DOHH2 (cell line): ENCODE measurements at regions not wholly inside any gene's neighbourhood (a gene's known extent, or its start where the extent isn't known, plus 50 kb on each side); places are given as distances from the start of the nearest gene placed in this dataset.

Source experiments
- H3F3A ChIP-seq: fragments of 200-600 bp; sonication (generic), shearing (Covaris generic); 2 replicates; pipeline ENCODE4 v1.6.0; 2016; ENCODE audit warnings: antibody characterized with exemption, mild to moderate bottlenecking; ENCODE audit not compliant: control insufficient read depth, insufficient read depth
- H3K27ac ChIP-seq: fragments of 200-600 bp; sonication (generic); 2 replicates; pipeline ENCODE4 v1.5.1; 2014; ENCODE audit warnings: low read depth, mild to moderate bottlenecking, low read length, moderate library complexity
- H3K27me3 ChIP-seq: fragments of 200-600 bp; sonication (generic); 2 replicates; pipeline ENCODE4 v1.6.1; 2014; ENCODE audit warnings: mild to moderate bottlenecking, low read length, mixed read lengths; ENCODE audit not compliant: control insufficient read depth
- H3K36me3 ChIP-seq: fragments of 200-600 bp; sonication (generic); 2 replicates; pipeline ENCODE4 v1.6.1; 2014; ENCODE audit warnings: mild to moderate bottlenecking, low read length, moderate library complexity, mixed read lengths; ENCODE audit not compliant: control insufficient read depth
- H3K4me1 ChIP-seq: fragments of 200-600 bp; sonication (generic); 2 replicates; pipeline ENCODE4 v1.6.1; 2014; ENCODE audit warnings: mild to moderate bottlenecking, low read length, mixed read lengths; ENCODE audit not compliant: control insufficient read depth
- H3K4me2 ChIP-seq: fragments of 200-600 bp; sonication (generic); 2 replicates; pipeline ENCODE4 v1.6.0; 2014; ENCODE audit warnings: mild to moderate bottlenecking, low read length, moderate library complexity
- H3K4me3 ChIP-seq: fragments of 200-600 bp; sonication (generic); 2 replicates; pipeline ENCODE4 v1.5.1; 2014; ENCODE audit warnings: mild to moderate bottlenecking, low read length, mixed read lengths
- H3K79me2 ChIP-seq: fragments of 200-600 bp; sonication (generic); 2 replicates; pipeline ENCODE4 v1.6.1; 2014; ENCODE audit warnings: mild to moderate bottlenecking, low read length, mixed read lengths; ENCODE audit not compliant: control insufficient read depth
- H3K9me2 ChIP-seq: fragments of 200-600 bp; sonication (generic); replicated peaks from 2 replicates; pipeline ENCODE4 v1.6.1; 2014; ENCODE audit warnings: mild to moderate bottlenecking, low read length, mixed read lengths; ENCODE audit not compliant: control insufficient read depth
- H3K9me3 ChIP-seq: fragments of 200-600 bp; sonication (generic); 2 replicates; pipeline ENCODE4 v1.6.1; 2014; ENCODE audit warnings: antibody characterized with exemption, low read length, mixed read lengths; ENCODE audit not compliant: control insufficient read depth, insufficient read depth
- H4K20me1 ChIP-seq: fragments of 200-600 bp; sonication (generic); 2 replicates; pipeline ENCODE4 v1.6.0; 2014; ENCODE audit warnings: low read depth, mild to moderate bottlenecking, antibody characterized with exemption, low read length, moderate library complexity; ENCODE audit not compliant: control insufficient read depth, insufficient read depth
- CTCF ChIP-seq: fragments of 200-600 bp; sonication (generic); IDR thresholded peaks from one replicate; pipeline ENCODE4 v1.5.1; 2014; ENCODE audit warnings: antibody characterized with exemption, mild to moderate bottlenecking, low read depth, low read length; ENCODE audit not compliant: poor library complexity, severe bottlenecking
- EZH2phosphoT487 ChIP-seq: fragments of 200-600 bp; sonication (generic); IDR thresholded peaks from 2 replicates; pipeline ENCODE4 v1.6.1; 2017; ENCODE audit warnings: borderline replicate concordance, mild to moderate bottlenecking, antibody characterized with exemption, low read length, moderate library complexity, mixed read lengths

- no peaks in the 10 kb centered on the region for H3K4me1 ChIP-seq
- no peaks in the 10 kb centered on the region for H3F3A ChIP-seq
- no peak overlapping the region for H3K4me2 ChIP-seq
- H3K27ac ChIP-seq, result no peak overlapping the region
- H3K9me2 ChIP-seq, result no peaks in the 10 kb centered on the region
- TF ChIP-seq CTCF (no peak), EZH2phosphoT487 (no peak)
- H4K20me1 ChIP-seq, result no peaks in the 10 kb centered on the region
- H3K36me3 ChIP-seq, result no peaks in the 10 kb centered on the region
- no peaks in the 10 kb centered on the region for H3K27me3 ChIP-seq
- no peaks in the 10 kb centered on the region for H3K9me3 ChIP-seq
- no peaks in the 10 kb centered on the region for H3K79me2 ChIP-seq
- H3K4me3 ChIP-seq, result no peak overlapping the region
Measured at GRCh38 chr3:99430348-99431134, 207.9 kb upstream of the COL8A1 start.

- Histone ChIP-seq H3K79me2 (no peaks in the 10 kb centered on the region), H3K9me2 (no peaks in the 10 kb centered on the region), H4K20me1 (no peaks in the 10 kb centered on the region), H3K27ac (no peak overlapping the region), H3K4me1 (no peaks in the 10 kb centered on the region), H3K4me2 (no peak overlapping the region), H3K4me3 (no peak overlapping the region), H3F3A (no peaks in the 10 kb centered on the region), H3K27me3 (no peaks in the 10 kb centered on the region), H3K36me3 (no peaks in the 10 kb centered on the region), H3K9me3 (no peaks in the 10 kb centered on the region)
- TF ChIP-seq EZH2phosphoT487 (no peak), CTCF (no peak)
Measured at GRCh38 chr3:99429502-99429901, 208.9 kb upstream of the COL8A1 start.

- no peaks in the 10 kb centered on the region for H3K9me2 ChIP-seq
- no peaks in the 10 kb centered on the region for H3K27me3 ChIP-seq
- H3K36me3 ChIP-seq, result no peaks in the 10 kb centered on the region
- H3K9me3 ChIP-seq, result no peaks in the 10 kb centered on the region
- H3K4me3 ChIP-seq, result no peak overlapping the region
- H3K79me2 ChIP-seq, result no peaks in the 10 kb centered on the region
- H3F3A ChIP-seq, result no peaks in the 10 kb centered on the region
- H3K4me2 ChIP-seq, result no peak overlapping the region
- no peaks in the 10 kb centered on the region for H4K20me1 ChIP-seq
- TF ChIP-seq EZH2phosphoT487, result no peak
- no peak for TF ChIP-seq CTCF
- no peak overlapping the region for H3K27ac ChIP-seq
- H3K4me1 ChIP-seq, result no peaks in the 10 kb centered on the region
Measured at GRCh38 chr3:99425930-99426329, 212.5 kb upstream of the COL8A1 start.
